Fibroblast of mammary gland (primary cell): ENCODE measurements at regions not wholly inside any gene's neighbourhood (a gene's known extent, or its start where the extent isn't known, plus 50 kb on each side); places are given as distances from the start of the nearest gene placed in this dataset.

Experiments used
- DNase-seq: peaks from one replicate; pipeline ENCODE4 v3.0.0-alpha.2; 2010; ENCODE audit warnings: low read depth
- H3K4me3 ChIP-seq: 2 replicates; pipeline ENCODE4 v1.5.1; 2011; ENCODE audit warnings: low read depth, mild to moderate bottlenecking, low read length, moderate library complexity; ENCODE audit not compliant: control insufficient read depth
- CTCF ChIP-seq: conservative IDR thresholded peaks from 2 replicates; pipeline ENCODE4 v1.5.1; 2011; ENCODE audit warnings: low read depth, low read length, inconsistent platforms; ENCODE audit not compliant: control insufficient read depth, insufficient read depth

GRCh38 chr5:61654876-61655275 lies 322.8 kb downstream of the ZSWIM6 start:
- no peak overlapping the region for H3K4me3 ChIP-seq
- DNase-seq, result no peak
- TF ChIP-seq CTCF, result no peak

- DNase-seq, result no peak
- no peak overlapping the region for H3K4me3 ChIP-seq
- TF ChIP-seq CTCF, result no peak
These were observed 325.0 kb downstream of the ZSWIM6 start for GRCh38 chr5:61657010-61657409.

DNA sequence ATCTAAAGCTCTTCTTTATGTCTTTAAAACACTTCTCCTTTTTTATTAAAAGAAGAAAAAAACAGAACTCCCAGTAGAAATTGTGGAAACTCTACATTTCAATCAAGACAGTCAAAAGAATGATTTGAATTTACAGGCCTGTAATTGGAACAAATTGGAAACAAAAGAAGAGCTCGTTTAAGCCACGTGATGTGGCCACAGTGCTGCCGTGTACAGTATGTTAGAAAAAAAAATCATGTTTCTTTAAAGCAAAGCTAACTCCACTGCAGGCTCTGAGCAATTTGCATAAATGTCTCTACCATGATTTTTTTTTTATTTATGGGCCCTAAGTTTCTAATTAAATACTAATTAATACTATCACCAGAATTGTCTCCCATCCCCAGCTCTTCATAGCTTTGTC lies 325.6 kb downstream of the ZSWIM6 start:
- no peak for DNase-seq
- H3K4me3 ChIP-seq, result no peak overlapping the region
- TF ChIP-seq CTCF, result no peak

DNA sequence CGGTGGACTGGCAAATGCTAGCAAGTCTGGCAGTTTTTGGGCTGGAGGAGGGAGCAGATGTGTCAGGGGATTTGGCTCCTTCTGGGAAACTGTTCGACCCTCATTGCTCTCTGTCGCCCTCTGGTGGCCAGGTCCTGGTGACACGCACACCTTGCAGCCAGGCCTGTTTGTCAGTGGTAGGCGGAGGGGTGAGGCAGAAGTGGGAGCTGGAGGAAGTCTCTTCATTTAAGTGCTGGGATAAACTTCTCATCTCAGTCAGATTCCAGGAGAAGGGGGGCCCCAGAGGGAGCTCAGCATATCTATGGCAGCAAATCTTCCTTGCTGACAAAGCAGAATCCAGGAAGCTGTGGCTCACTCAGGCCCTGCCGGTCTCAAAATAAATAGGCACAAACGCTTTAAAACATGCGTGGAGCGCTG lies 326.5 kb downstream of the ZSWIM6 start:
- H3K4me3 ChIP-seq, result no peak overlapping the region
- peak; percentile 97 for TF ChIP-seq CTCF
- DNase-seq, result peak; percentile 76

GRCh38 chr5:61659221-61659696 lies 327.2 kb downstream of the ZSWIM6 start:
- DNase-seq, result no peak
- no peak overlapping the region for H3K4me3 ChIP-seq
- TF ChIP-seq CTCF, result no peak

- no peak for TF ChIP-seq CTCF
- H3K4me3 ChIP-seq, result no peak overlapping the region
- DNase-seq, result no peak
These were observed 330.6 kb downstream of the ZSWIM6 start for GRCh38 chr5:61662670-61663069.

DNA sequence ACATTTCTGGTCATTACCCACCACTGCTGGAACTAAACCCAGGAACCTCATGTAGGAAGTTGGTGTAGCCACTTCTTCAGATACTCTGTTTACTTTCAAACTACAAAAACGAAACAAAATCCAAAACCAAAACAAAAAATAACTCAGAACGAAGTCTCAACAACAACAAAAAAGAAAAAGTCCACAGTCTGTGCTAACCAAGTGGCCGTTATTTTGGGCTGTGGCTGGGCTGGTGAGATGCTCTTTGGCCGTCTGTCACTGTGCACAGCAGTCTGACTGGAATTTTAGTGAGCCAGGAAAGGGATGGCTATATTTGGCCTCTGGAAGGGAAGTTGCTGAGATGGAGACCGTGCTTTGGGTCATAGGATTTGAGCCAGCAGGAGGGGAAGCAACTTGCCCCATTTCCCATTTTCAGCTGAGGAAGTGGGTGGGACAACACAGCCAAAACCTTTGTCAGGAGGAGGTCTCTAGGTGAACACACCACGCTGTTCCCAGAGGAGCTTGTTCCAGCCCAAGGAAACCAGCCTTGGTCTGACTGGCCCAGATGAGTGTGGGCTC lies 334.1 kb downstream of the ZSWIM6 start:
- no peak for TF ChIP-seq CTCF
- DNase-seq, result no peak
- no peak overlapping the region for H3K4me3 ChIP-seq
